ENCODE measurements at regions not wholly inside any gene's neighbourhood (a gene's known extent, or its start where the extent isn't known, plus 50 kb on each side); places are given as distances from the start of the nearest gene placed in this dataset.

- Mint-ChIP-seq H3K4me3 (ENCODE audit: unreplicated experiment) (no peak overlapping the region), H3K27me3 (ENCODE audit: insufficient read depth, unreplicated experiment) (no peaks in the 10 kb centered on the region), H3K36me3 (ENCODE audit: insufficient read depth, unreplicated experiment) (no peaks in the 10 kb centered on the region), H3K9me3 (ENCODE audit: unreplicated experiment) (peaks cover 28% of the 10 kb centered on the region), H3K4me1 (ENCODE audit: insufficient read depth, unreplicated experiment) (no peaks in the 10 kb centered on the region), H3K27ac (ENCODE audit: low read depth, unreplicated experiment) (no peak overlapping the region)
- POLR2A ChIA-PET = no interaction called here
- BruUV-seq (replicated peaks) = no TSS peak
- CTCF ChIA-PET = interaction anchor here (0.8 to 2.0 kb wide), 2 partner anchors 46 to 127 kb away, joined by 3 to 4 read pairs; no protein-coding TSS in a partner anchor
- no peak for DNase-seq (ENCODE audit: unreplicated experiment)
- TF ChIP-seq, protein P1, sequence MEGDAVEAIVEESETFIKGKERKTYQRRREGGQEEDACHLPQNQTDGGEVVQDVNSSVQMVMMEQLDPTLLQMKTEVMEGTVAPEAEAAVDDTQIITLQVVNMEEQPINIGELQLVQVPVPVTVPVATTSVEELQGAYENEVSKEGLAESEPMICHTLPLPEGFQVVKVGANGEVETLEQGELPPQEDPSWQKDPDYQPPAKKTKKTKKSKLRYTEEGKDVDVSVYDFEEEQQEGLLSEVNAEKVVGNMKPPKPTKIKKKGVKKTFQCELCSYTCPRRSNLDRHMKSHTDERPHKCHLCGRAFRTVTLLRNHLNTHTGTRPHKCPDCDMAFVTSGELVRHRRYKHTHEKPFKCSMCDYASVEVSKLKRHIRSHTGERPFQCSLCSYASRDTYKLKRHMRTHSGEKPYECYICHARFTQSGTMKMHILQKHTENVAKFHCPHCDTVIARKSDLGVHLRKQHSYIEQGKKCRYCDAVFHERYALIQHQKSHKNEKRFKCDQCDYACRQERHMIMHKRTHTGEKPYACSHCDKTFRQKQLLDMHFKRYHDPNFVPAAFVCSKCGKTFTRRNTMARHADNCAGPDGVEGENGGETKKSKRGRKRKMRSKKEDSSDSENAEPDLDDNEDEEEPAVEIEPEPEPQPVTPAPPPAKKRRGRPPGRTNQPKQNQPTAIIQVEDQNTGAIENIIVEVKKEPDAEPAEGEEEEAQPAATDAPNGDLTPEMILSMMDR (IDR thresholded peaks at IDR 0.05; ENCODE audit: unreplicated experiment) = no peak
- intact Hi-C loops (cut with micrococcal nuclease) = no loop called here
These were observed 400.5 kb upstream of the TUSC1 start for GRCh38 chr9:26078706-26079105.

GRCh38 chr9:26077860-26078259, 399.6 kb upstream of the TUSC1 start:
- Mint-ChIP-seq H3K4me3 (ENCODE audit: unreplicated experiment) (no peak overlapping the region), H3K27me3 (ENCODE audit: insufficient read depth, unreplicated experiment) (no peaks in the 10 kb centered on the region), H3K27ac (ENCODE audit: low read depth, unreplicated experiment) (no peak overlapping the region), H3K4me1 (ENCODE audit: insufficient read depth, unreplicated experiment) (no peaks in the 10 kb centered on the region), H3K36me3 (ENCODE audit: insufficient read depth, unreplicated experiment) (no peaks in the 10 kb centered on the region), H3K9me3 (ENCODE audit: unreplicated experiment) (peaks cover 28% of the 10 kb centered on the region)
- intact Hi-C loops (cut with micrococcal nuclease) = no loop called here
- ChIA-PET POLR2A (no interaction called here), CTCF (interaction anchor here (2.0 kb wide), 1 partner anchor 45 kb away, joined by 4 read pairs; no protein-coding TSS in a partner anchor)
- no TSS peak for BruUV-seq (replicated peaks)
- TF ChIP-seq, protein P1 (IDR thresholded peaks at IDR 0.05; ENCODE audit: unreplicated experiment) = no peak
- no peak for DNase-seq (ENCODE audit: unreplicated experiment)

DNA sequence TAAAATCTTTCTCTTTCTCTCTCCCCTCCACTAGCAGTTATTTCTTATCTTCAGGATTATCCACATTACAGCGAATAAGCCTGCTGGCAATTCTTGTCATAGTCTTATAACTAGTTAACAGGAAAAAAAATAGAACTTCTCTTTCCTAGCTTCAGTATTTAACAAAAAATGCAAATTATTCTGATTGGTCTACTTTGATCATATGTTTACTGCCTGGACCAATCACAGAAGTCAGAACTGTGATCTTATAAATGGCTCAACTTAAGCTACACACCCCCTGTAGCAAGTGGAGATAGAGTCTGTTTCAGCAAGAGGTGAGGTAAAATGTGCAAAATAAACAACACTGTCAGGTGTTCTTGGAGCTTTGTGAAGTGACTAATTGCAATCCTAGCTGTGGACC, 389.4 kb upstream of the TUSC1 start:
- TF ChIP-seq, protein P1 (IDR thresholded peaks at IDR 0.05; ENCODE audit: unreplicated experiment) = no peak
- no TSS peak for BruUV-seq (replicated peaks)
- H3K27ac Mint-ChIP-seq (ENCODE audit: low read depth, unreplicated experiment) = no peak overlapping the region
- H3K4me3 Mint-ChIP-seq (ENCODE audit: unreplicated experiment) = no peak overlapping the region
- H3K4me1 Mint-ChIP-seq (ENCODE audit: insufficient read depth, unreplicated experiment) = no peaks in the 10 kb centered on the region
- no peaks in the 10 kb centered on the region for H3K36me3 Mint-ChIP-seq (ENCODE audit: insufficient read depth, unreplicated experiment)
- ChIA-PET POLR2A (no interaction called here), CTCF (interaction anchor here (0.6 to 1.0 kb wide), 3 partner anchors 38 to 211 kb away, joined by 3 read pairs; no protein-coding TSS in a partner anchor)
- DNase-seq (ENCODE audit: unreplicated experiment) = no peak
- H3K9me3 Mint-ChIP-seq (ENCODE audit: unreplicated experiment) = peaks cover 8% of the 10 kb centered on the region
- intact Hi-C loops (cut with micrococcal nuclease) = no loop called here
- H3K27me3 Mint-ChIP-seq (ENCODE audit: insufficient read depth, unreplicated experiment) = no peaks in the 10 kb centered on the region

- no peaks in the 10 kb centered on the region for H3K36me3 Mint-ChIP-seq (ENCODE audit: insufficient read depth, unreplicated experiment)
- ChIA-PET CTCF (no interaction called here), POLR2A (no interaction called here)
- no TSS peak for BruUV-seq (replicated peaks)
- TF ChIP-seq, protein P1 (IDR thresholded peaks at IDR 0.05; ENCODE audit: unreplicated experiment) = no peak
- peaks cover 8% of the 10 kb centered on the region for H3K9me3 Mint-ChIP-seq (ENCODE audit: unreplicated experiment)
- no peak overlapping the region for H3K27ac Mint-ChIP-seq (ENCODE audit: low read depth, unreplicated experiment)
- no peaks in the 10 kb centered on the region for H3K27me3 Mint-ChIP-seq (ENCODE audit: insufficient read depth, unreplicated experiment)
- no peak for DNase-seq (ENCODE audit: unreplicated experiment)
- H3K4me3 Mint-ChIP-seq (ENCODE audit: unreplicated experiment) = no peak overlapping the region
- intact Hi-C loops (cut with micrococcal nuclease) = no loop called here
- H3K4me1 Mint-ChIP-seq (ENCODE audit: insufficient read depth, unreplicated experiment) = no peaks in the 10 kb centered on the region
These were observed 388.0 kb upstream of the TUSC1 start for GRCh38 chr9:26066237-26066636.

All from MCF 10A (cell line).